Kidney epithelial cell (primary cell): ENCODE measurements at regions not wholly inside any gene's neighbourhood (a gene's known extent, or its start where the extent isn't known, plus 50 kb on each side); places are given as distances from the start of the nearest gene placed in this dataset.

Source experiments
- DNase-seq: peaks from one replicate; pipeline ENCODE4 v3.0.0-alpha.2; 2010; ENCODE audit warnings: low read depth
- H3K27me3 ChIP-seq: 2 replicates; pipeline ENCODE4 v1.6.0; 2011; ENCODE audit warnings: low read length; ENCODE audit not compliant: control insufficient read depth, insufficient read depth
- H3K36me3 ChIP-seq: 2 replicates; pipeline ENCODE4 v1.5.1; 2011; ENCODE audit warnings: low read length; ENCODE audit not compliant: control insufficient read depth, insufficient read depth
- H3K4me3 ChIP-seq: 2 replicates; pipeline ENCODE4 v1.5.1; 2011; ENCODE audit warnings: low read depth, mild to moderate bottlenecking, control low read depth, low read length
- CTCF ChIP-seq: IDR thresholded peaks from 2 replicates; pipeline ENCODE4 v1.5.1; 2011; ENCODE audit warnings: mild to moderate bottlenecking, moderate library complexity, low read length, control low read depth, inconsistent platforms; ENCODE audit not compliant: insufficient read depth, poor library complexity, severe bottlenecking

DNA sequence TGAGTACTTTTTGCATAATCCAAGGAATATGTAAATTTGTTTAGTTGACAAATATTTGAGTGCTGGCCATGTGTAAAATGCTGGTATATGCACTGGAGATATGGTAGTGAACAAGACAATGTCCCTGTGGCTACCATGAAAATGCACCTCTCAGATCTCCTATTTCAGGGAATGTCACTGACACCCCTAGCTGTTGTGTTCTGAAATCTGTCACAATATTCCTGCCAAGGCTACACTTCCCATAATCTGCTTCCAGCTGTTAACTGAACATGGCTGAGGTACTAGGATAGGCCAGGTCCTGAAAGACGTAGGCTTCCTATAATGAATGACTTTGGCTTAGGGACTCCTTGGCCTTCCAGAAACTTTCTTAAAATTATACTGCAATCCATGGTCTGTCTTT, 197.8 kb downstream of the ZNF648 start:
- Histone ChIP-seq H3K4me3 (no peak overlapping the region), H3K27me3 (no peaks in the 10 kb centered on the region), H3K36me3 (no peaks in the 10 kb centered on the region)
- TF ChIP-seq CTCF = no peak
- DNase-seq = no peak

- Histone ChIP-seq H3K4me3 (no peak overlapping the region), H3K27me3 (no peaks in the 10 kb centered on the region), H3K36me3 (no peaks in the 10 kb centered on the region)
- no peak for DNase-seq
- TF ChIP-seq CTCF = no peak
Measured at GRCh38 chr1:181863006-181863405, 198.5 kb downstream of the ZNF648 start.

- H3K36me3 ChIP-seq = no peaks in the 10 kb centered on the region
- no peak for TF ChIP-seq CTCF
- DNase-seq = no peak
- H3K4me3 ChIP-seq = no peak overlapping the region
- no peaks in the 10 kb centered on the region for H3K27me3 ChIP-seq
Measured at GRCh38 chr1:181858135-181858534, 203.4 kb downstream of the ZNF648 start.
